GM18520 (cell line): ENCODE measurements at regions not wholly inside any gene's neighbourhood (a gene's known extent, or its start where the extent isn't known, plus 50 kb on each side); places are given as distances from the start of the nearest gene placed in this dataset.
A peak's percentile ranks its signal among the peaks of the same experiment; 100 is the strongest.
"Not testable (repeated sequence)": the region's sequence is repeated elsewhere in the genome, so short reads cannot be mapped to it uniquely, and the experiment has no call there.

Experiments
- ATAC-seq: cut with Tn5 transposase; IDR thresholded peaks from one replicate; pipeline ENCODE4 v1.9.1; 2021; ENCODE audit not compliant: unreplicated experiment

- ATAC-seq, result no peak
These were observed 433.2 kb downstream of the MAT2B start for GRCh38 chr5:163938595-163938994.

GRCh38 chr5:163941079-163941478 is 435.7 kb downstream of the MAT2B start:
- no peak for ATAC-seq

- no peak for ATAC-seq
These were observed 438.1 kb downstream of the MAT2B start for GRCh38 chr5:163943546-163943945.

- ATAC-seq, result no peak
These were observed 439.3 kb downstream of the MAT2B start for GRCh38 chr5:163944738-163945137.

GRCh38 chr5:163947848-163948666 is 442.6 kb downstream of the MAT2B start:
- no peak for ATAC-seq

GRCh38 chr5:163950248-163950647 is 444.8 kb downstream of the MAT2B start:
- no peak for ATAC-seq

GRCh38 chr5:163951069-163951468 is 445.6 kb downstream of the MAT2B start:
- ATAC-seq, result no peak

- no peak for ATAC-seq
These were observed 448.5 kb downstream of the MAT2B start for GRCh38 chr5:163953901-163954300.

- not testable (repeated sequence) for ATAC-seq
These were observed 455.8 kb downstream of the MAT2B start for GRCh38 chr5:163961230-163961629.

GRCh38 chr5:163963881-163964280 is 458.5 kb downstream of the MAT2B start:
- no peak for ATAC-seq

GRCh38 chr5:163964671-163965070 is 459.3 kb downstream of the MAT2B start:
- ATAC-seq, result no peak

- ATAC-seq, result no peak
These were observed 461.8 kb downstream of the MAT2B start for GRCh38 chr5:163967268-163967667.

GRCh38 chr5:163968651-163969050 is 463.2 kb downstream of the MAT2B start:
- ATAC-seq, result no peak

- ATAC-seq, result no peak
These were observed 471.3 kb downstream of the MAT2B start for GRCh38 chr5:163976696-163977095.

- ATAC-seq, result peak; percentile 63
These were observed 473.5 kb downstream of the MAT2B start for GRCh38 chr5:163978897-163979296.

- no peak for ATAC-seq
These were observed 483.1 kb downstream of the MAT2B start for GRCh38 chr5:163988566-163988965.

- ATAC-seq, result no peak
These were observed 487.7 kb downstream of the MAT2B start for GRCh38 chr5:163993126-163993525.

GRCh38 chr5:163995206-163995605 is 489.8 kb downstream of the MAT2B start:
- no peak for ATAC-seq

- no peak for ATAC-seq
These were observed 492.5 kb downstream of the MAT2B start for GRCh38 chr5:163997965-163998364.

- no peak for ATAC-seq
These were observed 494.8 kb downstream of the MAT2B start for GRCh38 chr5:164000241-164000640.

- ATAC-seq, result no peak
These were observed 495.4 kb downstream of the MAT2B start for GRCh38 chr5:164000819-164001218.

- no peak for ATAC-seq
These were observed 496.8 kb downstream of the MAT2B start for GRCh38 chr5:164002214-164002613.

GRCh38 chr5:164002628-164003027 is 497.2 kb downstream of the MAT2B start:
- peak; percentile 69 for ATAC-seq
